GM18505 (cell line): ENCODE measurements at regions not wholly inside any gene's neighbourhood (a gene's known extent, or its start where the extent isn't known, plus 50 kb on each side); places are given as distances from the start of the nearest gene placed in this dataset.

Source experiments
- ATAC-seq: cut with Tn5 transposase; IDR thresholded peaks from one replicate; pipeline ENCODE4 v1.9.1; 2021; ENCODE audit not compliant: unreplicated experiment
- POLR2A ChIP-seq: IDR thresholded peaks from 4 replicates; pipeline ENCODE4 v1.6.1; 2011; ENCODE audit warnings: borderline replicate concordance; ENCODE audit not compliant: insufficient read depth, insufficient read length; ENCODE audit errors: extremely low read depth

- no peak for ATAC-seq
- no peak for TF ChIP-seq POLR2A
Measured at GRCh38 chr3:73719861-73720260, 95.1 kb upstream of the PDZRN3 start.

- no peak for ATAC-seq
- TF ChIP-seq POLR2A: no peak
Measured at GRCh38 chr3:73719413-73719851, 94.7 kb upstream of the PDZRN3 start.

GRCh38 chr3:73718326-73719110 is 93.8 kb upstream of the PDZRN3 start:
- no peak for TF ChIP-seq POLR2A
- ATAC-seq: no peak

- no peak for TF ChIP-seq POLR2A
- ATAC-seq: no peak
Measured at GRCh38 chr3:73716418-73716817, 91.7 kb upstream of the PDZRN3 start.

GRCh38 chr3:73710340-73710739 is 85.6 kb upstream of the PDZRN3 start:
- no peak for ATAC-seq
- no peak for TF ChIP-seq POLR2A

- ATAC-seq: no peak
- no peak for TF ChIP-seq POLR2A
Measured at GRCh38 chr3:73709712-73710111, 85.0 kb upstream of the PDZRN3 start.

GRCh38 chr3:73708956-73709355 is 84.2 kb upstream of the PDZRN3 start:
- no peak for TF ChIP-seq POLR2A
- no peak for ATAC-seq

GRCh38 chr3:73707772-73708171 is 83.0 kb upstream of the PDZRN3 start:
- ATAC-seq: no peak
- TF ChIP-seq POLR2A: no peak

- TF ChIP-seq POLR2A: no peak
- ATAC-seq: no peak
Measured at GRCh38 chr3:73706771-73707170, 82.0 kb upstream of the PDZRN3 start.

- TF ChIP-seq POLR2A: no peak
- no peak for ATAC-seq
Measured at GRCh38 chr3:73705792-73706191, 81.1 kb upstream of the PDZRN3 start.

GRCh38 chr3:73699327-73699726 is 74.6 kb upstream of the PDZRN3 start:
- no peak for ATAC-seq
- TF ChIP-seq POLR2A: no peak

GRCh38 chr3:73697020-73697419 is 72.3 kb upstream of the PDZRN3 start:
- no peak for ATAC-seq
- TF ChIP-seq POLR2A: no peak

GRCh38 chr3:73695841-73696240 is 71.1 kb upstream of the PDZRN3 start:
- ATAC-seq: no peak
- TF ChIP-seq POLR2A: no peak

- no peak for ATAC-seq
- TF ChIP-seq POLR2A: no peak
Measured at GRCh38 chr3:73694983-73695757, 70.4 kb upstream of the PDZRN3 start.
